ENCODE measurements at regions not wholly inside any gene's neighbourhood (a gene's known extent, or its start where the extent isn't known, plus 50 kb on each side); places are given as distances from the start of the nearest gene placed in this dataset.

- no peak for TF ChIP-seq CGGBP1 (CRISPR knock-in tag; IDR thresholded peaks at IDR 0.05)
- TF ChIP-seq HDAC3 (IDR thresholded peaks at IDR 0.05; ENCODE audit: borderline replicate concordance, partially characterized antibody) = no peak
- no peak for TF ChIP-seq PRDM10 (IDR thresholded peaks at IDR 0.05; ENCODE audit: partially characterized antibody)
- no peak for TF ChIP-seq MCM2 (IDR thresholded peaks at IDR 0.05; ENCODE audit: low read depth)
Observed at GRCh38 chr9:93900971-93901861, 53.9 kb downstream of the BARX1 start (continued).

DNA sequence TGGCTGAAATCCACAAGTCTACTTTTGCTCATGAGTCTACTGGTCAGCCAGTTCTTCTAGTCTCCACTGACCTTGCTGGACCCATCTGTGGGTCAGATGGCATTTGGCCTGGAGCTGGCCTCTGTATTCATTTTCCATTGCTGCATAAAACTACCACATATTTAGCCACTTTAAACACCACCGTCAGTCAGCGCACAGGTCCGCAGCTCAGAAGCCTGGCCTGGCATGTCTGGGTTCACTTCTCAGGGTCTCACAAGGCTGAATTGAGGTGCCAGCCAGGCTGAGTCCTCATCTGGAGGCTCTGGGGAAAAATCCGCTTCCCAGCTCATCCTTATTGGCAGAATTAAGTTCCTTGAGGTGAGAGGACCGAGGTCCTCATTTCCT is 54.7 kb downstream of the BARX1 start:
- in situ Hi-C loops (cut with MboI) = no loop called here
- Histone ChIP-seq H4K20me1 (replicated peaks; ENCODE audit: control insufficient read depth, insufficient read depth, low read length) (no peaks in the 10 kb centered on the region), H3K4me3 (no peak overlapping the region), H3K27me3 (ENCODE audit: control insufficient read depth in 2 of 2, insufficient read depth in 2 of 2, low read length in 2 of 2) (peaks cover 2 to 56% of the 10 kb centered on the region in 2 experiments; a peak in 3 of 5 replicates), H3K9me1 (ENCODE audit: control insufficient read depth, insufficient read depth, low read length) (no peaks in the 10 kb centered on the region), H3K79me2 (ENCODE audit: control insufficient read depth, insufficient read depth, low read length) (no peaks in the 10 kb centered on the region), H3K4me2 (ENCODE audit: insufficient read depth, low read length) (no peak overlapping the region), H3K36me3 (ENCODE audit: control insufficient read depth, insufficient read depth, low read length) (no peaks in the 10 kb centered on the region), H3K27ac (ENCODE audit: extremely low read depth, low read depth, low read length) (no peak overlapping the region), H3K9me3 (replicated peaks; ENCODE audit: control insufficient read depth, insufficient read depth, low read depth, low read length) (no peaks in the 10 kb centered on the region), H3K4me1 (replicated peaks in 1 of 2; ENCODE audit: control insufficient read depth in 2 of 2, insufficient read depth in 2 of 2, low read length in 2 of 2) (no peaks in the 10 kb centered on the region; a peak in 1 of 5 replicates), H3K9ac (ENCODE audit: insufficient read depth in 1 of 2, low read depth in 2 of 2, low read length in 2 of 2) (no peak overlapping the region), H2AFZ (ENCODE audit: low read depth, low read length) (no peak overlapping the region)
- TF ChIP-seq BCL6 (CRISPR knock-in tag; IDR thresholded peaks at IDR 0.05) (no peak), ZFP36 (IDR thresholded peaks at IDR 0.05; ENCODE audit: low read depth, low read length, partially characterized antibody) (no peak), ZNF134 (CRISPR knock-in tag; conservative IDR thresholded peaks at IDR 0.05) (no peak), ETV5 (CRISPR knock-in tag; IDR thresholded peaks at IDR 0.05; ENCODE audit: low read depth) (no peak), ZNF24 (IDR thresholded peaks at IDR 0.05) (no peak), GATAD2A (IDR thresholded peaks at IDR 0.05) (no peak), ZNF57 (CRISPR knock-in tag; IDR thresholded peaks at IDR 0.05) (no peak)
- no TSS peak for BruUV-seq (replicated peaks)
- DNase-seq (ENCODE audit: extremely low read depth in 1 of 4, low spot score in 3 of 4) (no peak), FAIRE-seq (no peak), ATAC-seq (no peak)
- CTCF ChIA-PET (ENCODE audit: low intra/inter-chr PET ratio) = no interaction called here
- 0% methylated on average over 5 of the region's 5 CpGs for WGBS (ENCODE audit: insufficient coverage, low coverage, missing lambda C conversion rate)
- POLR2A ChIA-PET = interaction anchor here (0.6 to 0.7 kb wide), 2 partner anchors 11 to 29 kb away, joined by 3 read pairs; no protein-coding TSS in a partner anchor
- intact Hi-C loops (cut with micrococcal nuclease) = no loop called here
